ENCODE measurements at regions not wholly inside any gene's neighbourhood (a gene's known extent, or its start where the extent isn't known, plus 50 kb on each side); places are given as distances from the start of the nearest gene placed in this dataset.

DNA sequence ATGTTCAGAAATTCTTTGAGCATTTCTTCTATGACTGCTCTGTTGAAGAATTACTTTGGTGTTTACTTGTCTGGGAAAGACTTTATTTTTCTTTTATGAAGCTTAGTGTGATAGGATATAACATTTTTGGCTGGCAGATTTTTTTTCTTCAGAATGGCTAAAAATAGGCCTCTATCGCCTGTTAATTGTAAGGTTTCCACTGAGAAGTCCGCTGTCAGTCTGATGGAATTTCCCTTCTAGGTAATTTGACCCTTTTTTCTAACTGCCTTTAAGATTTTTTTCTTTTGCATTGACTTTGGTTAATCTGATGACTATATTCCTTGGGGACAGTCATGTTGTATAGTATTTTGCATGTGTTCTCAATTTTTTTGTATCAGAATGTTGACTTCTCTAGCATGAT is 590.7 kb downstream of the ADCYAP1 start:
- no peak overlapping the region for H3K4me3 ChIP-seq (ENCODE audit: low read depth, low read length)
- TF ChIP-seq, protein P1, sequence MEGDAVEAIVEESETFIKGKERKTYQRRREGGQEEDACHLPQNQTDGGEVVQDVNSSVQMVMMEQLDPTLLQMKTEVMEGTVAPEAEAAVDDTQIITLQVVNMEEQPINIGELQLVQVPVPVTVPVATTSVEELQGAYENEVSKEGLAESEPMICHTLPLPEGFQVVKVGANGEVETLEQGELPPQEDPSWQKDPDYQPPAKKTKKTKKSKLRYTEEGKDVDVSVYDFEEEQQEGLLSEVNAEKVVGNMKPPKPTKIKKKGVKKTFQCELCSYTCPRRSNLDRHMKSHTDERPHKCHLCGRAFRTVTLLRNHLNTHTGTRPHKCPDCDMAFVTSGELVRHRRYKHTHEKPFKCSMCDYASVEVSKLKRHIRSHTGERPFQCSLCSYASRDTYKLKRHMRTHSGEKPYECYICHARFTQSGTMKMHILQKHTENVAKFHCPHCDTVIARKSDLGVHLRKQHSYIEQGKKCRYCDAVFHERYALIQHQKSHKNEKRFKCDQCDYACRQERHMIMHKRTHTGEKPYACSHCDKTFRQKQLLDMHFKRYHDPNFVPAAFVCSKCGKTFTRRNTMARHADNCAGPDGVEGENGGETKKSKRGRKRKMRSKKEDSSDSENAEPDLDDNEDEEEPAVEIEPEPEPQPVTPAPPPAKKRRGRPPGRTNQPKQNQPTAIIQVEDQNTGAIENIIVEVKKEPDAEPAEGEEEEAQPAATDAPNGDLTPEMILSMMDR (IDR thresholded peaks at IDR 0.05; ENCODE audit: insufficient read depth, low read depth, low read length), result no peak
- DNase-seq (ENCODE audit: low read depth), result no peak

DNA sequence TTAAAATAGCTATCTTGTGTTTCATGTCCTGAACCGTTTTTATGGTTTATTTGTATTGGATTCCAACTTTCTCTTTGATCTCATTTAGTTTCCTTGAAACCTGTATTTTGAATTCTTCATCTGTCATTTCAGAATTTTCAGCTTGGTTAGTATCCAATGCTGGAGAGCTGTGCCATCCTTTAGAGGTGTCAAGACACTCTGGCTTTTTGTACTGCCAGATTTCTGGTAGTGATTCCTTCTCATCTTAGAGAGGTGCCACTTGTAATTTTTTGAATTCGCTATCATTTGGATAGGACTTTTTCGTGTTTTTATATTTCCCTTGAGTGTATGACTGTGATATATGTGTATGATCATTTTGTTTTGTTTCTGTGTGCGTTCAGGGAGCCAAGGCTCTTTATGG is 591.4 kb downstream of the ADCYAP1 start:
- TF ChIP-seq, protein P1 (IDR thresholded peaks at IDR 0.05; ENCODE audit: insufficient read depth, low read depth, low read length), result no peak
- no peak for DNase-seq (ENCODE audit: low read depth)
- no peak overlapping the region for H3K4me3 ChIP-seq (ENCODE audit: low read depth, low read length)

DNA sequence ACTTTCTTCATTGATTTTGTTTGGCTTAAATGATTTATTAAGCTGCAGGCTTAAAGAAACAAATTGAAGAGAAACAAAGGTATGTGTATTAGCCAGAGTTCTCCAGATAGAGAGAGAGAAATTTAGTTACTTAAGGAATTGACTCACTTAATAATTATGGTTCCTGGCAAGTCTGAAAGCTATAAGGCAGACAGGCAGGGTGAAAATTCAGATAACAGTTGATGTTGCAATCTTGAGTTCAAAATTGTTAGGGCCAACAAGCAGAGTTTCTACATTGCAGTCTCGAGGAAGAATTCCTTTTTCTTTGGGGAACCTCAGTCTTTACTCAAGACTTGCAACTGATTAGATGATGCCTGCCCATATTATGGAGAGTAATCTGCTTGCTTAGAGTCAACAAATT is 593.5 kb downstream of the ADCYAP1 start:
- TF ChIP-seq, protein P1 (IDR thresholded peaks at IDR 0.05; ENCODE audit: insufficient read depth, low read depth, low read length), result no peak
- no peak overlapping the region for H3K4me3 ChIP-seq (ENCODE audit: low read depth, low read length)

DNA sequence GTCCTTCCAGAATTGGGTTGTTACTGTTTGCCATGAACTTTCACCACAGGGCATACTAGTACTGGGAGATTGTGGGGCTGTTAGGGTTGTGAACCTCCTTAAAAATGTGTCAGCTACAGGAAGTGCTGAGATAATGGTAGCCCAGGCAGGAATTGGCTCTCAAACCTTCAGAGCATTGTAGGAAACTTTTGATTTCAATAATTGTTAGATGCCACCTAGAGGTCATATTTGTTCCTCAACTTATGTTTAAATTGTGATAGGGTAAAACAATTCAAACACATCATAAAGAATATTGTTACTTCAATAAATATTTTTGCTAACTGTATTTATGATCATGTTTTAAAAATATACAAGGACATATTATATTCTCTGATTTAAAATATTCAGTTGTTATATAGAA is 594.6 kb downstream of the ADCYAP1 start:
- no peak for DNase-seq (ENCODE audit: low read depth)
- no peak overlapping the region for H3K4me3 ChIP-seq (ENCODE audit: low read depth, low read length)
- TF ChIP-seq, protein P1 (IDR thresholded peaks at IDR 0.05; ENCODE audit: insufficient read depth, low read depth, low read length), result peak; percentile 6

More for the DNA sequence above, 593.5 kb downstream of the ADCYAP1 start:
- DNase-seq (ENCODE audit: low read depth), result no peak

DNA sequence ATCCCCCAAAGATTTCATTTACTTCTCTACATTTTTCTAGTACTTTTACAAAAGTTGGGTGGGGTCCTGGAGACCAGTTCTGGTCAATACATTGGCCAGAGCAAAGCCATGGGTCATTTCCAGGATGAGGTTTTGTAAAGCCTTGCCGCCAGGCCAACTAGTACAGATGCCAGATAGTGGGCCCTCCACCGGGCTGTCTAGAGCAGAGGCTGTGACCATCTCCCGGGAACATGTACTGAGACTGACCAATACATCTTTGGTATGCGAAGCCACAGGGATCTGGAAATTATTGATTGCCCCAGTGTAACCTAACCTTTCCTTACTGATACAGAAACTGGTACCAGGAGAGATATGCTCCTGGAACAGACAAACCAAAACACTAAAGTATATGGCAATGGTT is 599.2 kb downstream of the ADCYAP1 start:
- no peak for DNase-seq (ENCODE audit: low read depth)
- TF ChIP-seq, protein P1 (IDR thresholded peaks at IDR 0.05; ENCODE audit: insufficient read depth, low read depth, low read length), result no peak
- no peak overlapping the region for H3K4me3 ChIP-seq (ENCODE audit: low read depth, low read length)

DNA sequence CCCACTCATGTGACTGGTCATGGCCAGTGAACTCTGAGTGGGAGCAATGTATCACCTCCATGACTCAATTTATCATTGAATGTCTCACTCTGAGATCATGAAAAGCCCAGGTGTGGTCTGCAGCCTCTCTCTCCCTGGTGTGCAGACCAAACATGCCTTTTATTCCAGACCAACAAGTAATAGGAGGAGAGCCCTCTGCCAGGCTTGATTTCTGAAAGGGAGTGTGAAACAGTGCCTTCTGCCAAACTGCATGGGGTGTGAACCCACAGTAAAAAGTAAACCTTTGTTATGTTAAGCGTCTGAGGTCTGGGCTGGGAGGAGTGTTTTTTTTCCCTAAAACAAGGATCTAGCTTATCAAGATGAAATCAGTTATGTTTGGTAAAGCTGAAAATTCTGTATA is 601.2 kb downstream of the ADCYAP1 start:
- TF ChIP-seq, protein P1 (IDR thresholded peaks at IDR 0.05; ENCODE audit: insufficient read depth, low read depth, low read length), result no peak

DNA sequence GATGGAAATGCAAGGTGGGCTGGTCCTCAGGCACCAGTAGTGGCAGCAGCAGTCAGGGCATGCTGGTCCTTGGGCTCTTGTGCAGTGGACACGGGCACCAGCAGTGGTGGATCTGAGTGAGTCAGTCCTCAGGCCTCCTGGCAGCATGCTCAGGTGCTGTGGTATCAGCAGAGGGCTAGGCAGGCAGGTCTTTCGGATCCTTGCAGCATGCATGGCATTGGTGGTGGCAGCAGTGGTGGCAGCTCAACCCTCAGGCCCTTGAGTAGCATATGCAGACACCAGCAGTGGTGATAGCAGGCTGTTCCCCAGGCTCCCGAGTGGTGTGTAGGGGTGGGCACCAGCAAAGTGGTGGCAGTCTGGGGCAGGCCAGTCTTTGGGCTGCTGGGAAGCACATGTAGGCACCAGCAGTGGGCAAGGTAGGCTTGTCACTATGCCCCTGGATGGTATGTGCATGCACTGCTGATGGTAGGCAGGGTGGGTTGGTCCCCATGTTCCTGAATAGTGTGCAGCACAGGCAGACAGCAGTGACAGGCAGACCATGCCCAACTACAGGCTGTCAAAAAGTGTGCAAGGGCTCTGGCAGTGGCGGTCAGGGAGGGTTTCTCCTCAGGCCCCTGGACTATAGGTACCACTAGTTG is 606.0 kb downstream of the ADCYAP1 start:
- TF ChIP-seq, protein P1 (IDR thresholded peaks at IDR 0.05; ENCODE audit: insufficient read depth, low read depth, low read length), result no peak
- DNase-seq (ENCODE audit: low read depth), result no peak
- no peak overlapping the region for H3K4me3 ChIP-seq (ENCODE audit: low read depth, low read length)

More for the DNA sequence above, 601.2 kb downstream of the ADCYAP1 start:
- H3K4me3 ChIP-seq (ENCODE audit: low read depth, low read length), result no peak overlapping the region
- DNase-seq (ENCODE audit: low read depth), result no peak

Measured in fibroblast of villous mesenchyme (primary cell).